GM23338 (cell line): ENCODE measurements at regions not wholly inside any gene's neighbourhood (a gene's known extent, or its start where the extent isn't known, plus 50 kb on each side); places are given as distances from the start of the nearest gene placed in this dataset.

ENCODE experiments used
- ATAC-seq: fragments of 200-7000 bp; cut with Tn5 transposase; 3 replicates; pipeline ENCODE4 v1.9.1; 2020
- DNase-seq: peaks from one replicate; pipeline ENCODE4 v3.0.0-alpha.2; 2015; ENCODE audit warnings: low spot score
- H2AFZ ChIP-seq: fragments of 200-600 bp; sonication (generic); 2 replicates; pipeline ENCODE4 v1.8.0; 2016; ENCODE audit warnings: antibody characterized with exemption, mild to moderate bottlenecking, moderate library complexity
- H3F3A ChIP-seq: fragments of 200-600 bp; sonication (generic); replicated peaks from 2 replicates; pipeline ENCODE4 v1.8.0; 2017; ENCODE audit warnings: antibody characterized with exemption, mixed run types, low read depth
- H3K27ac ChIP-seq: fragments of 200-600 bp; sonication (generic); 2 replicates; pipeline ENCODE4 v1.6.1; 2016; ENCODE audit warnings: low read depth
- H3K27me3 ChIP-seq: fragments of 200-600 bp; sonication (generic); 2 replicates; pipeline ENCODE4 v1.8.0; 2016; ENCODE audit warnings: mild to moderate bottlenecking, mixed run types, moderate library complexity; ENCODE audit not compliant: insufficient read depth
- H3K36me3 ChIP-seq: fragments of 200-600 bp; sonication (generic); 2 replicates; pipeline ENCODE4 v1.8.0; 2016; ENCODE audit warnings: mild to moderate bottlenecking; ENCODE audit not compliant: insufficient read depth
- H3K4me1 ChIP-seq: fragments of 200-600 bp; sonication (generic); 2 replicates; pipeline ENCODE4 v1.8.0; 2016; ENCODE audit warnings: mild to moderate bottlenecking, moderate library complexity; ENCODE audit not compliant: insufficient read depth
- H3K4me2 ChIP-seq: fragments of 200-600 bp; sonication (generic); 2 replicates; pipeline ENCODE4 v1.7.1; 2017; ENCODE audit warnings: mixed run types
- H3K4me3 ChIP-seq: fragments of 200-600 bp; sonication (generic); 2 replicates; pipeline ENCODE4 v1.6.1; 2016; ENCODE audit warnings: mixed run types
- H3K79me2 ChIP-seq: fragments of 200-600 bp; sonication (generic); replicated peaks from 2 replicates; pipeline ENCODE4 v1.8.0; 2017; ENCODE audit warnings: mild to moderate bottlenecking; ENCODE audit not compliant: insufficient read depth
- H3K9me2 ChIP-seq: fragments of 200-600 bp; sonication (generic); 2 replicates; pipeline ENCODE4 v1.8.0; 2017; ENCODE audit not compliant: insufficient read depth
- H4K20me1 ChIP-seq: fragments of 200-600 bp; sonication (generic); replicated peaks from 2 replicates; pipeline ENCODE4 v1.8.0; 2017; ENCODE audit warnings: mild to moderate bottlenecking; ENCODE audit not compliant: insufficient read depth
- H3K27ac Mint-ChIP-seq: 2 replicates; pipeline ENCODE4 v1.8.0; 2020; ENCODE audit warnings: inconsistent platforms, mild to moderate bottlenecking, moderate library complexity, mixed read lengths
- H3K27me3 Mint-ChIP-seq: 3 replicates; pipeline ENCODE4 v1.8.0; 2022; ENCODE audit warnings: low read depth, mild to moderate bottlenecking, moderate library complexity, mixed read lengths, inconsistent platforms; ENCODE audit not compliant: insufficient read depth, poor library complexity
- H3K36me3 Mint-ChIP-seq: 3 replicates; pipeline ENCODE4 v1.8.0; 2021; ENCODE audit warnings: low read depth, mild to moderate bottlenecking, inconsistent platforms, moderate library complexity, mixed read lengths
- H3K4me1 Mint-ChIP-seq: 3 replicates; pipeline ENCODE4 v1.8.0; 2020; ENCODE audit warnings: mild to moderate bottlenecking, inconsistent platforms, mixed read lengths
- H3K4me3 Mint-ChIP-seq: 3 replicates; pipeline ENCODE4 v1.8.0; 2021; ENCODE audit warnings: moderate library complexity, mild to moderate bottlenecking, inconsistent platforms, mixed read lengths
- H3K9me3 Mint-ChIP-seq: 3 replicates; pipeline ENCODE4 v1.8.0; 2020; ENCODE audit warnings: moderate library complexity, mild to moderate bottlenecking, inconsistent platforms, mixed read lengths
- ETS1 ChIP-seq: IDR thresholded peaks from 2 replicates; pipeline ENCODE4 v1.6.1; 2016; ENCODE audit warnings: antibody characterized with exemption
- EZH2 ChIP-seq: fragments of 200-600 bp; sonication (generic); IDR thresholded peaks from one replicate; pipeline ENCODE4 v1.8.0; 2017; ENCODE audit warnings: antibody characterized with exemption, mild to moderate bottlenecking, low read depth; ENCODE audit not compliant: unreplicated experiment
- NANOG ChIP-seq: IDR thresholded peaks from 2 replicates; pipeline ENCODE4 v1.6.1; 2016; ENCODE audit warnings: antibody characterized with exemption, borderline replicate concordance
- STAT1 ChIP-seq: IDR thresholded peaks from one replicate; pipeline ENCODE4 v1.6.1; 2016; ENCODE audit warnings: antibody characterized with exemption; ENCODE audit not compliant: unreplicated experiment
- ZNF331 ChIP-seq: fragments of 250-450 bp; sonication (Bioruptor Pico); IDR thresholded peaks from 2 replicates; pipeline ENCODE4 v1.5.0; 2020; ENCODE audit warnings: low read depth, mild to moderate bottlenecking, moderate library complexity
- TF ChIP-seq, protein P1 (sequence below): fragments of 250-450 bp; sonication (Bioruptor Pico); IDR thresholded peaks from 2 replicates; pipeline ENCODE4 v1.5.0; 2020; ENCODE audit warnings: mild to moderate bottlenecking, moderate library complexity

DNA sequence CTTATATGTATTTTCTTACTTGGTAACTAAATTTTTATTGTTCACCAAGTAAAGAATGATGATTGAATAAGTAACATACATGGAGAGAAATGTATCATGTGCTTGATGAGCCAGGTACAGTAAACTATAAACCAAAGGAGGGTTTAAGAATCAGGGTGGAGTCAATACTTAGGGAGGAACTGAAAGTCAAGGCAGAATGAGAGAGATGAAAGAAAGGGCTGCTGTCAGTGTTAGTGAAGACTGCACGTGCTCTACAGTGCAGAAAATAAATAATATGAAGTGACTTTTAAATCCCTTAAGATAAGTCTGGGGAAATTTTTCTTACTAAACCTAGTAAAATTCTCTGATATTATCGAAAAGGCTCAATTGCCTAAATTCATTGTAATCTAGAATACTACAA, 986.0 kb downstream of the DSC3 start:
- H3K4me1 Mint-ChIP-seq: peaks cover 14% of the 10 kb centered on the region
- no peaks in the 10 kb centered on the region for H4K20me1 ChIP-seq
- H3K4me2 ChIP-seq: no peak overlapping the region
- no peaks in the 10 kb centered on the region; the same call in none of the 2 replicates for H3K9me2 ChIP-seq
- no peak overlapping the region for H3K4me3 ChIP-seq
- H3K27ac Mint-ChIP-seq: no peak overlapping the region
- TF ChIP-seq ETS1 (no peak), ZNF331 (CRISPR knock-in tag) (no peak), NANOG (no peak), STAT1 (no peak), EZH2 (no peak)
- TF ChIP-seq, protein P1, sequence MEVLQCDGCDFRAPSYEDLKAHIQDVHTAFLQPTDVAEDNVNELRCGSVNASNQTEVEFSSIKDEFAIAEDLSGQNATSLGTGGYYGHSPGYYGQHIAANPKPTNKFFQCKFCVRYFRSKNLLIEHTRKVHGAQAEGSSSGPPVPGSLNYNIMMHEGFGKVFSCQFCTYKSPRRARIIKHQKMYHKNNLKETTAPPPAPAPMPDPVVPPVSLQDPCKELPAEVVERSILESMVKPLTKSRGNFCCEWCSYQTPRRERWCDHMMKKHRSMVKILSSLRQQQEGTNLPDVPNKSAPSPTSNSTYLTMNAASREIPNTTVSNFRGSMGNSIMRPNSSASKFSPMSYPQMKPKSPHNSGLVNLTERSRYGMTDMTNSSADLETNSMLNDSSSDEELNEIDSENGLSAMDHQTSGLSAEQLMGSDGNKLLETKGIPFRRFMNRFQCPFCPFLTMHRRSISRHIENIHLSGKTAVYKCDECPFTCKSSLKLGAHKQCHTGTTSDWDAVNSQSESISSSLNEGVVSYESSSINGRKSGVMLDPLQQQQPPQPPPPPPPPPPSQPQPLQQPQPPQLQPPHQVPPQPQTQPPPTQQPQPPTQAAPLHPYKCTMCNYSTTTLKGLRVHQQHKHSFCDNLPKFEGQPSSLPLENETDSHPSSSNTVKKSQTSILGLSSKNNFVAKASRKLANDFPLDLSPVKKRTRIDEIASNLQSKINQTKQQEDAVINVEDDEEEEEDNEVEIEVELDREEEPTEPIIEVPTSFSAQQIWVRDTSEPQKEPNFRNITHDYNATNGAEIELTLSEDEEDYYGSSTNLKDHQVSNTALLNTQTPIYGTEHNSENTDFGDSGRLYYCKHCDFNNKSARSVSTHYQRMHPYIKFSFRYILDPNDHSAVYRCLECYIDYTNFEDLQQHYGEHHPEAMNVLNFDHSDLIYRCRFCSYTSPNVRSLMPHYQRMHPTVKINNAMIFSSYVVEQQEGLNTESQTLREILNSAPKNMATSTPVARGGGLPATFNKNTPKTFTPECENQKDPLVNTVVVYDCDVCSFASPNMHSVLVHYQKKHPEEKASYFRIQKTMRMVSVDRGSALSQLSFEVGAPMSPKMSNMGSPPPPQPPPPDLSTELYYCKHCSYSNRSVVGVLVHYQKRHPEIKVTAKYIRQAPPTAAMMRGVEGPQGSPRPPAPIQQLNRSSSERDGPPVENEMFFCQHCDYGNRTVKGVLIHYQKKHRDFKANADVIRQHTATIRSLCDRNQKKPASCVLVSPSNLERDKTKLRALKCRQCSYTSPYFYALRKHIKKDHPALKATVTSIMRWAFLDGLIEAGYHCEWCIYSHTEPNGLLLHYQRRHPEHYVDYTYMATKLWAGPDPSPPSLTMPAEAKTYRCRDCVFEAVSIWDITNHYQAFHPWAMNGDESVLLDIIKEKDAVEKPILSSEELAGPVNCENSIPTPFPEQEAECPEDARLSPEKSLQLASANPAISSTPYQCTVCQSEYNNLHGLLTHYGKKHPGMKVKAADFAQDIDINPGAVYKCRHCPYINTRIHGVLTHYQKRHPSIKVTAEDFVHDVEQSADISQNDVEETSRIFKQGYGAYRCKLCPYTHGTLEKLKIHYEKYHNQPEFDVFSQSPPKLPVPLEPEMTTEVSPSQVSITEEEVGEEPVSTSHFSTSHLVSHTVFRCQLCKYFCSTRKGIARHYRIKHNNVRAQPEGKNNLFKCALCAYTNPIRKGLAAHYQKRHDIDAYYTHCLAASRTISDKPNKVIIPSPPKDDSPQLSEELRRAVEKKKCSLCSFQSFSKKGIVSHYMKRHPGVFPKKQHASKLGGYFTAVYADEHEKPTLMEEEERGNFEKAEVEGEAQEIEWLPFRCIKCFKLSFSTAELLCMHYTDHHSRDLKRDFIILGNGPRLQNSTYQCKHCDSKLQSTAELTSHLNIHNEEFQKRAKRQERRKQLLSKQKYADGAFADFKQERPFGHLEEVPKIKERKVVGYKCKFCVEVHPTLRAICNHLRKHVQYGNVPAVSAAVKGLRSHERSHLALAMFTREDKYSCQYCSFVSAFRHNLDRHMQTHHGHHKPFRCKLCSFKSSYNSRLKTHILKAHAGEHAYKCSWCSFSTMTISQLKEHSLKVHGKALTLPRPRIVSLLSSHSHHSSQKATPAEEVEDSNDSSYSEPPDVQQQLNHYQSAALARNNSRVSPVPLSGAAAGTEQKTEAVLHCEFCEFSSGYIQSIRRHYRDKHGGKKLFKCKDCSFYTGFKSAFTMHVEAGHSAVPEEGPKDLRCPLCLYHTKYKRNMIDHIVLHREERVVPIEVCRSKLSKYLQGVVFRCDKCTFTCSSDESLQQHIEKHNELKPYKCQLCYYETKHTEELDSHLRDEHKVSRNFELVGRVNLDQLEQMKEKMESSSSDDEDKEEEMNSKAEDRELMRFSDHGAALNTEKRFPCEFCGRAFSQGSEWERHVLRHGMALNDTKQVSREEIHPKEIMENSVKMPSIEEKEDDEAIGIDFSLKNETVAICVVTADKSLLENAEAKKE (CRISPR knock-in tag): no peak
- no peak for DNase-seq
- no peak overlapping the region for H3K27ac ChIP-seq
- H3K27me3 Mint-ChIP-seq: peaks cover 2% of the 10 kb centered on the region
- H3K79me2 ChIP-seq: no peaks in the 10 kb centered on the region
- no peaks in the 10 kb centered on the region for H3K27me3 ChIP-seq
- H3K36me3 Mint-ChIP-seq: peaks cover 3% of the 10 kb centered on the region; the same call in 1 of the 3 replicates
- no peak overlapping the region for H2AFZ ChIP-seq
- no peaks in the 10 kb centered on the region for H3K36me3 ChIP-seq
- H3K9me3 Mint-ChIP-seq: no peaks in the 10 kb centered on the region; the same call in 2 of the 3 replicates
- ATAC-seq: no peak
- no peaks in the 10 kb centered on the region for H3K4me1 ChIP-seq
- no peak overlapping the region for H3K4me3 Mint-ChIP-seq
- H3F3A ChIP-seq: no peaks in the 10 kb centered on the region
